ENCODE measurements at regions not wholly inside any gene's neighbourhood (a gene's known extent, or its start where the extent isn't known, plus 50 kb on each side); places are given as distances from the start of the nearest gene placed in this dataset.

DNA sequence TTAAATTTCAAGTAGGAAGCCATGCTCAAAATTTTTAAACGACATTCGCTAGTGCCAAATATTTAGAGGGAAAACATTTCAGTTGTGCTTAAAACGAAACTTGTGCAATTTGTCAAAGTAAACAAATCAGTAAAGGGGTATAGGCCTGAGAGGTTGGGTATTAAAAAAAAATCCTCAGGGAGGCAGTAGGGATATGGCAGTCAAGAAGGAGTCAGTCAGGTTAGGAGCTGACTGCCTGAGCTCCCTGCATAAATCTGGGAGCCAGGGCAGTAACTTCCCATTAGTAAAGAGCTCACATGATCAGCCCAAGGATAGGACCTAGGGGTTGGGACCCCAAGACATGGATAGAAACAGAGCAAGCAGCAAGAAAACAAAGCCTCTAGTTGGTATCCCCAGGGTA, 120.7 kb upstream of the STAC start:
- no peak for DNase-seq (ENCODE audit: low read depth, low spot score)

DNA sequence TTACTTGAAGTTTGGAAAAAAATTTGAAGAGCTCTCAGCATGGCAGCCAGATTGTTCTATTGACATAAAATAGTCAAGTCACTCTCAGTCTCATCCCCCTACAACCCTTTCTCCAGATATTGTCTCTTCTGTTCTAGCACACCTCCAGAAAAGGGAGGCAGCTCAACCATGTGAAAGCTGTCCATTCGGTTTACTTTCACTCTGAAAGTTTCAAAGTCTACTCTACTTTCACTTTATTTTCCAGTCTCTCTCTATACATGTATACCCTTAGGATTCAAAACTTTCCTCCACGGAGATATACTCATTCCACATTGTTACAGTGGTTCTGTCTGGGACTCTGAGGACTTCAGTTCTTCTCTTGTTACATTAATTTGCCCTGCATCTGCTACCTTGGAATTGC, 111.0 kb upstream of the STAC start:
- DNase-seq (ENCODE audit: low read depth, low spot score): no peak

DNA sequence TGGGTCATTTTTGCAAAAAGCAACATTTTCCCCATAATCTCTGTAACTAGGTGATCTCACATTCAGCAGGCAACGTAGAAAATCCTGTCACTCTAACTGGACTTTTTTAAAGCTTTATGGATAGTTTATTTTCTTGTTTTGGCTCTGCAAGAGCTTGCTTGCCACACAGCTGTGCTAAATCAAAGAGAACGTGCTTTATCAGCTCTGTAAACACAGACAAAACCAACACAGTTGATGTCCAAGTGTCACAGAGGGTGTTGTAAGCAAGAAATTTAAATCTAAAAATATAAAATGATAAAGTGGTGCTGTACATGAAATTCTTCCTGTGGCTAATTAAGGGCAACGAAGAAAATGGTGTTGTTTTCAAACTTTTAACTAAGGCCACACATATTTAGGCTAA, 97.5 kb upstream of the STAC start:
- DNase-seq (ENCODE audit: low read depth, low spot score): no peak

GRCh38 chr3:36295296-36295695, 85.0 kb upstream of the STAC start:
- no peak for DNase-seq (ENCODE audit: low read depth, low spot score)

DNA sequence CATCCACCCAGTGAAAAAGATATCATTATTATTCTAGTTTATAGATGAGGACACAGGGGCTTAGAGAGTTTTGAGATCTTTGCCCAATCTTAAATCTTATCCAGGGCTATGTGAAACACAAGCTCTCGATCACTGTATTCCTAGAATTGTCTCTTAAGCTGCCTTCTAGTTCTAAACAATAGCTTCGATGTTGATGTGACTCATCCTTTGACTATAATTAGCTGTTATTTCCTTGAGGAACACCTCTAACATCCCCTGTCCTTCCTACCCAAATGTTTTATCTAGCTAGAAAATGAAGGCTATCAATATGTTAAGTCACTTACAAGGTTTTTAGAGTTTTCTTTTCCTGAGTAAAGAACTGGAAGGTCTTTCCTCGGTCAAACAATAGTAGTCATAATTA, 83.1 kb upstream of the STAC start:
- DNase-seq (ENCODE audit: low read depth, low spot score): no peak

DNA sequence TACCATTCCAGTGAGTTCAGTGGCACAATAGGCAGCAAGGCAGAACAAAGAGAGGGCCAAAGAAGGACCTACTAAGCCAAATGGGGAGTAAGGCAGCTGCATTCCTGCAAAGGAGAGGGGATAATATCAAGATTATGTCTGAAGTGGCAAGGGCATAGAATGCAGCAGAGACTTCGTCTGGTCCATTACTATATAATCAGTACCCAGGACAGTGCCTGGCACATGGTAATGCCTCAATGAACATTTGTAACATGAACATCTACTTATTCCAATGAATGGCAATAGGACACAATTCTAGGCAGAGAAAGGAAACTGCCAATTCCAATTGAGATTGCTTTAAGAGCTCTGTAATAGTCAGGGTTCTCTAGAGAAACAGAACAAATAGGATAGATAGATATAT, 82.1 kb upstream of the STAC start:
- DNase-seq (ENCODE audit: low read depth, low spot score): no peak

DNA sequence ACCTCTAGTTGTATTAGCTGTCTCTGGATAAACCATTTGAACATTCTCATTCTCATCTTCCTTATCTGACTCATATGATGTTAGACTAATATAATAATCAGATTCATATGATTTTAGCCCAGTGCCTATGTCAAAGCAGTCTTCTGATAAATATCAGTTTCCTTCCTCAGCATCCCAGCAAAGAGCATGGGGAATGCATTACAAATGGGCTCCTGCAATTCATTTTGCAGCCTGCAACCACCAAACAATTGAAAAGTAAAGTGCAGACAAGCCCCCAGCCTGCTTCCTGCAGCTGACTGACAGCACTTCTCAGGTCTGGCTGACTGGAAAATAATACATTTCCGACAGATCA, 78.2 kb upstream of the STAC start:
- no peak for DNase-seq (ENCODE audit: low read depth, low spot score)

GRCh38 chr3:36302626-36303025, 77.7 kb upstream of the STAC start:
- no peak for DNase-seq (ENCODE audit: low read depth, low spot score)

DNA sequence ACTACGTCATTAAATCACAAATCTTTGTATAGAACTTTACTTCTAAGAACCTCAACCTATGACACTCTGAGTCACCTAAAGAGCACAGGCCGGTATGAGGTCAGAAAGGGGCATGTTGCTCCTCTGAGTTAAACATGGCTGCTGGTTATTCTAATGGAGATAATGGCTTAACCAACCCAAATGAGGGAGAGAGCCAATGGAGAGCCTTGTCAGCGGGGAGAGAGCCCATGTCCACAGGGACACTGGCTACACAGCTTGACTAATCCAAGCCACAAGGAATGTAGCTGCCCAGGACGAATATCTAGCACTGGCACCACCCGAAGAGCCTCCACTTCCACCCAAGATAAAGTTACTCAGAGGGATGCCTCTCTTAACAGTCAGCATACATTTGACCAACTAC, 77.0 kb upstream of the STAC start:
- no peak for DNase-seq (ENCODE audit: low read depth, low spot score)

- DNase-seq (ENCODE audit: low read depth, low spot score): no peak
Observed at GRCh38 chr3:36305929-36306520, 74.3 kb upstream of the STAC start.

DNA sequence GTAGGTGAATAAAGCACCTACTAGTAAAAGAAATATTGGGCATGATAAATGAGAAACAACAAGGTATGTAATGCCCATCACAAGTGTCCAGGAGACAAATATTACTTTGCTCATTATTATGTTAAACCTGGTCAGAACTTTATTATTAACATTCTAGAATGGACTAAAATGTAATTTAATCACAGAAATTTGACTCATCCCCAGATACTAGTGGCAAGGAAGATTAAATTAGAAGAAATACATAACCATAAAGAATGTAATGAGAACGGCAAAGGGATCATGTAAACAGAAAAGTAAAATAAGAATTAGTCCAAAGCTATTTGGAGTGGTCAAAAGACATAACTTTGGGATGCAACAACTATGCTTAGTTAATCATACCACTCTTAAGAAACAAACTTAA, 71.2 kb upstream of the STAC start:
- no peak for DNase-seq (ENCODE audit: low read depth, low spot score)

DNA sequence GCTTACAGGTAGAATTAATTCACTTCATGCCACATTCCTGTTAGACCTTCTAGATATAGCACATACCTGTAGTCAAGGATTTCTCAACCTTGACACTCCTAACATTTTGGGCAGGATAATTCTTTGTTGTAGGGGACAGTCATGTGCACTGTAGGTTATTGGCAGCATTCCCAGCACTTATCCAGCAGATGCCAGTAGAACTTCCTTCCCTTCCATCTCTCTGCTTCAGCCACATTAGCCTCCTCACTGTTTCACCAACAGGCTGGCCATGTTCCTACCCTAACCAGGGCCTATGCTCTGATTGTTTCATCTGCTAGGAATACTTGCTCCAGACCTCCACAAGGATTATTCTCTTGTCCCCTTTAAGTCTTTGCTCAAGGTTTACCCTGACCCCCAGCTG, 68.0 kb upstream of the STAC start:
- DNase-seq (ENCODE audit: low read depth, low spot score): no peak

GRCh38 chr3:36317915-36318314, 62.4 kb upstream of the STAC start:
- DNase-seq (ENCODE audit: low read depth, low spot score): no peak

GRCh38 chr3:36318621-36319200, 61.6 kb upstream of the STAC start:
- DNase-seq (ENCODE audit: low read depth, low spot score): no peak

DNA sequence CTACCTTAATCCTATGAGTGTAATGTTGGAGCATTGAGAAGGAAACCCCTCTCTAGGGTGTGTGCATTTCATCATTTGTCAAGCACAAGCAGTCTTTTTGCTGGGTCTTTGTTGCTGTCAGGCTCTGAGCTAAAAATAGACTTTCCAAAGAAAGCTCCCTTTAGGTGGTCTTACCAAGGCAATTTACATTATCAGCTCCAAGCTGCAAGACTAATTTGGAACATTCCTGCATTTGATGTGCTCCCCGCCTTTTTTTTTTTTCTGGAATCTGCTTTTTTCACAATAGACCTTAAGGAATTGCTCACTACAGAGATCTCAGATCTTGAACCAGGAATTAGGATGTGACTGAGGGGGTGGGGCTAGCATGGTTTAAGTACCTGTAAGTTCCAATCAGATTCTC, 60.6 kb upstream of the STAC start:
- DNase-seq (ENCODE audit: low read depth, low spot score): no peak
